Osteocyte (in vitro differentiated cells): ENCODE measurements at regions not wholly inside any gene's neighbourhood (a gene's known extent, or its start where the extent isn't known, plus 50 kb on each side); places are given as distances from the start of the nearest gene placed in this dataset.

Experiments
- DNase-seq: peaks from one replicate; pipeline ENCODE4 v3.0.0; 2021; ENCODE audit warnings: mixed read lengths; ENCODE audit not compliant: unreplicated experiment; ENCODE audit errors: extremely low spot score
- H3K27ac Mint-ChIP-seq: one replicate; pipeline ENCODE4 v1.8.0; 2021; ENCODE audit warnings: mild to moderate bottlenecking, mixed read lengths; ENCODE audit not compliant: unreplicated experiment
- H3K27me3 Mint-ChIP-seq: one replicate; pipeline ENCODE4 v1.8.0; 2021; ENCODE audit warnings: mixed read lengths; ENCODE audit not compliant: unreplicated experiment
- H3K36me3 Mint-ChIP-seq: one replicate; pipeline ENCODE4 v1.8.0; 2021; ENCODE audit warnings: mixed read lengths; ENCODE audit not compliant: unreplicated experiment
- H3K4me1 Mint-ChIP-seq: one replicate; pipeline ENCODE4 v1.8.0; 2021; ENCODE audit warnings: mixed read lengths; ENCODE audit not compliant: unreplicated experiment
- H3K4me3 Mint-ChIP-seq: one replicate; pipeline ENCODE4 v1.8.0; 2021; ENCODE audit warnings: mild to moderate bottlenecking, moderate library complexity, mixed read lengths; ENCODE audit not compliant: unreplicated experiment
- H3K9me3 Mint-ChIP-seq: one replicate; pipeline ENCODE4 v1.8.0; 2021; ENCODE audit warnings: mixed read lengths; ENCODE audit not compliant: unreplicated experiment
- TF ChIP-seq, protein P1 (sequence below): fragments of 200-600 bp; sonication (generic); IDR thresholded peaks from 2 replicates; pipeline ENCODE4 v1.5.0; 2021; ENCODE audit warnings: antibody characterized with exemption, mild to moderate bottlenecking, moderate library complexity

DNA sequence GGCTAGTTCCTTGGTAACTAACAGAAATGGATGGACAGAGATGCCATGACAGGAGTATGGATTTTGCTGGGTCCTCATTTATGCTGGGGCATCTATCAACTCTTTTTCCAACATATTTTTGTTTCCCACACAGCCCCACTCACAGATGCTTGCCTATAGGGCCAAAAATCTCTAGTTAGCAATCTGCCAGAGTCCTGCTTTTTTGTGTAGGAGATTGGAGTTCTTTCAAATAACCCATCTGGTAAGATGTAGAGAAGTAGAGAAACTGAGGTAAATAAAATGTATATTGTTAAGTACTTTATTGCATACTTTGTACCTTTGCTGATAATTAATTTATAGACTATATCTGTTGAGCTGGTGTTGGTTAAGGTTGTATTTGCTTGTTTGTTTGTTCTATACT is 456.5 kb upstream of the GOLIM4 start:
- H3K4me1 Mint-ChIP-seq, result no peaks in the 10 kb centered on the region
- H3K9me3 Mint-ChIP-seq, result no peaks in the 10 kb centered on the region
- DNase-seq, result no peak
- H3K27me3 Mint-ChIP-seq, result no peaks in the 10 kb centered on the region
- TF ChIP-seq, protein P1, sequence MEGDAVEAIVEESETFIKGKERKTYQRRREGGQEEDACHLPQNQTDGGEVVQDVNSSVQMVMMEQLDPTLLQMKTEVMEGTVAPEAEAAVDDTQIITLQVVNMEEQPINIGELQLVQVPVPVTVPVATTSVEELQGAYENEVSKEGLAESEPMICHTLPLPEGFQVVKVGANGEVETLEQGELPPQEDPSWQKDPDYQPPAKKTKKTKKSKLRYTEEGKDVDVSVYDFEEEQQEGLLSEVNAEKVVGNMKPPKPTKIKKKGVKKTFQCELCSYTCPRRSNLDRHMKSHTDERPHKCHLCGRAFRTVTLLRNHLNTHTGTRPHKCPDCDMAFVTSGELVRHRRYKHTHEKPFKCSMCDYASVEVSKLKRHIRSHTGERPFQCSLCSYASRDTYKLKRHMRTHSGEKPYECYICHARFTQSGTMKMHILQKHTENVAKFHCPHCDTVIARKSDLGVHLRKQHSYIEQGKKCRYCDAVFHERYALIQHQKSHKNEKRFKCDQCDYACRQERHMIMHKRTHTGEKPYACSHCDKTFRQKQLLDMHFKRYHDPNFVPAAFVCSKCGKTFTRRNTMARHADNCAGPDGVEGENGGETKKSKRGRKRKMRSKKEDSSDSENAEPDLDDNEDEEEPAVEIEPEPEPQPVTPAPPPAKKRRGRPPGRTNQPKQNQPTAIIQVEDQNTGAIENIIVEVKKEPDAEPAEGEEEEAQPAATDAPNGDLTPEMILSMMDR, result no peak
- H3K27ac Mint-ChIP-seq, result no peak overlapping the region
- no peaks in the 10 kb centered on the region for H3K36me3 Mint-ChIP-seq
- no peak overlapping the region for H3K4me3 Mint-ChIP-seq

DNA sequence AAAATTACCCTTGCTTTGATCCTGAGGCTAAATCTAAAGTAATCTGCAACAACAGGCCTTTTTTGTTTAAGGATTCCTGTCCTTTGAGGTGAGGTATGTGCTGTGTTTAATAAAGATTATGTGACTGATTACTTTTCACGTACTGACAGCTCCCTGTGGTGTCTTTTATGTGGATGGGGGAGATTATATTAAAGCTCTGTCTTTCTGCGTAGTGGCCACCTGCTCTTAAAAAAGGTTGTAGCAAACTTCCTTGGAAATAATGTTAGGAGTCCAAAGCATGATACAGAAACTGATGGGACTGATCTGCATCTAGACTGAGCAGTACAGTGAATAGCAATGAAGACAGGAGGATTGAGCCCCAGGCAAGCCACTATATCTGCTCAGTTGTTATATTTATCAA is 453.0 kb upstream of the GOLIM4 start:
- TF ChIP-seq, protein P1, result no peak
- peaks cover 5% of the 10 kb centered on the region for H3K4me1 Mint-ChIP-seq
- no peaks in the 10 kb centered on the region for H3K36me3 Mint-ChIP-seq
- no peaks in the 10 kb centered on the region for H3K27me3 Mint-ChIP-seq
- H3K27ac Mint-ChIP-seq, result no peak overlapping the region
- no peaks in the 10 kb centered on the region for H3K9me3 Mint-ChIP-seq
- no peak for DNase-seq
- H3K4me3 Mint-ChIP-seq, result no peak overlapping the region

DNA sequence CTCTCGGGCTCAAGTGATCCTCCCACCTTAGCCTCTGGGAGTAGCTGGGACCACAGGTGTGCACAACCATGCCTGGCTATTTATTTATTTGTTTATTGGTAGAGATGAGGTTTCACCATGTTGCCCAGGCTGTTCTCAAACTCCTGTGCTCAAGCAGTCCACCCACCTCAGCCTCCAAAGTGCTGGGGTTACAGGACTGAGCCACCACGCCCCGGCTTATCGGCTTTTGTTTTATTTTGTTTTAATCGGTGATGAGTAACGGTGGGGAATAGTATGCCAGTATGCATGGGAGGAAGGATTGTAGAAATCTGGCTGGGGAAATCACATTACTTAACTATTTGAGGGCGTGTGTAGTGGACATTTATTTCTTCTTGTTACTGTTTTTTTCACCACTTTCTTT is 451.0 kb upstream of the GOLIM4 start:
- Mint-ChIP-seq H3K4me3 (no peak overlapping the region), H3K36me3 (no peaks in the 10 kb centered on the region), H3K27ac (no peak overlapping the region), H3K4me1 (peaks cover 5% of the 10 kb centered on the region), H3K27me3 (no peaks in the 10 kb centered on the region), H3K9me3 (no peaks in the 10 kb centered on the region)
- TF ChIP-seq, protein P1, result no peak
- no peak for DNase-seq

DNA sequence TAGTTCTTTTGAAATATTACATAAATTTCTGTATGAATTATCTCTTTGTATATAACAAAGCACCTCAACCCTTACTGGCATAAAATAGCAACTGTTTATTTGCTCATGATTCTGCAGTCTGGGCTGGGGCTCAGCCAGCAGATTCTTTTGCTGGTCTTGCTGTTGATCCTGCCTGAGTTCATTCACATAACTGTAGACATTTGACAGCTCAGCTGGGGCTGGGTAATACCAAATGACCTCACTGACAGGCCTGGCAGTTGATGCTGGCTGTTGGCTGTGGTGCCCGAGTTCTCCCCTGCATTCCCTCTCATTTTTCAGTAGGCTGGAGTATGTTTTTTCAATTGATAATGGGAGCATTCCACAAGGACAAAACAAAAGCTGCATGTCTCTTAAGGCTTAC is 449.9 kb upstream of the GOLIM4 start:
- Mint-ChIP-seq H3K4me3 (no peak overlapping the region), H3K9me3 (no peaks in the 10 kb centered on the region), H3K36me3 (no peaks in the 10 kb centered on the region), H3K4me1 (peaks cover 5% of the 10 kb centered on the region), H3K27ac (no peak overlapping the region), H3K27me3 (no peaks in the 10 kb centered on the region)
- no peak for DNase-seq
- TF ChIP-seq, protein P1, result no peak

DNA sequence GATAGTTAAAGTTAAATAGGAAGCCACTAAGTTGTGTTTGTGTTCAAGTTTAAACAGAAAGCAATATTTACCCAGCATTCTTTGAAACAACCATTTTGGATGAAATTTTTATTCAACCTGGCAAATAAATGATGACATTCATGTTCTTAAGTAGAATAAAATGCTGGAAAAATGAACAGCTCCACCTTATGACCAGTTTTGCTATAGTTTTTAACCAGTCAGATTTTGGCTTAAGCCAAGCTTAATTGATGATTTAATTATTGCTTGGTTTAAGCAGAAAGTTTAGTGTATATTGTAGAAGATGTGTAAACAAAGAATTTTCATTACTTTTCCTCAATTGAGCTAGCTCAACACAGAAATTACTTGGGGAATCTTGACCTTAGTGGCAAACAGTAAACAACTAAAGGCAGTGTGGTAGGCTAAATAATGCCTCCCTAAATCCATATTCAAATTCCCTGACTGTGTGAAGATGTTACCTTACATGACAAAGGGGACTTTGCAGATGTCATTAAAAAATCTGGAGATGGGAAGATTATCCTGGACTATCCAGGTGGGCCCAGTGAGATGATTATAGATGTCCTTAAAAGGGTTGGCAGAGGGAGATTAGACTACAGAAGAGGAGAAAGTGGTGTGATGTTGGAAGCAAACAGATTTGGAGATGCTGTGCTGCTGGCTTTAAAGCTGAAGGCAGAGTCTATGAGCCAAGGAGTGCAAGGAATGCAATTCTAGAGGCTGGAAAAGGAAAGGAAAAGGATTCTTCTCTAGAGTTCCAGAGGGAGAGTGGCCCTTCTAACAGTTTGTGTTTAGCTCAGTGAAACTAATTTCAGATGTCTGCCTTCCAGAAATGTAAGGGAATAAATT is 448.6 kb upstream of the GOLIM4 start:
- H3K4me3 Mint-ChIP-seq, result no peak overlapping the region
- no peak for DNase-seq
- H3K9me3 Mint-ChIP-seq, result no peaks in the 10 kb centered on the region
- TF ChIP-seq, protein P1, result peak; percentile 19
- no peaks in the 10 kb centered on the region for H3K27me3 Mint-ChIP-seq
- H3K36me3 Mint-ChIP-seq, result no peaks in the 10 kb centered on the region
- peaks cover 5% of the 10 kb centered on the region for H3K4me1 Mint-ChIP-seq
- H3K27ac Mint-ChIP-seq, result no peak overlapping the region
